Ecto neural progenitor cell (in vitro differentiated cells): ENCODE measurements at regions not wholly inside any gene's neighbourhood (a gene's known extent, or its start where the extent isn't known, plus 50 kb on each side); places are given as distances from the start of the nearest gene placed in this dataset.

Experiments used
- DNase-seq: peaks from one replicate; pipeline ENCODE4 v3.0.0-alpha.2; 2018; ENCODE audit warnings: low spot score

GRCh38 chr16:51085271-51085670 lies 65.8 kb downstream of the SALL1 start:
- no peak for DNase-seq

- DNase-seq = no peak
Observed at GRCh38 chr16:51084074-51084928, 66.8 kb downstream of the SALL1 start.

GRCh38 chr16:51072591-51072990 lies 78.5 kb downstream of the SALL1 start:
- DNase-seq = no peak

- DNase-seq = no peak
Observed at GRCh38 chr16:51071326-51071725, 79.7 kb downstream of the SALL1 start.

- DNase-seq = no peak
Observed at GRCh38 chr16:51067352-51067751, 83.7 kb downstream of the SALL1 start.

- DNase-seq = no peak
Observed at GRCh38 chr16:51062039-51062438, 89.0 kb downstream of the SALL1 start.

GRCh38 chr16:51061328-51061727 lies 89.7 kb downstream of the SALL1 start:
- no peak for DNase-seq

- no peak for DNase-seq
Observed at GRCh38 chr16:51057969-51058337, 93.1 kb downstream of the SALL1 start.

GRCh38 chr16:51057102-51057793 lies 93.8 kb downstream of the SALL1 start:
- DNase-seq = no peak

- DNase-seq = no peak
Observed at GRCh38 chr16:51056331-51056730, 94.7 kb downstream of the SALL1 start.

- DNase-seq = no peak
Observed at GRCh38 chr16:51055434-51055833, 95.6 kb downstream of the SALL1 start.

GRCh38 chr16:51053775-51054174 lies 97.3 kb downstream of the SALL1 start:
- DNase-seq = no peak

GRCh38 chr16:51051671-51052070 lies 99.4 kb downstream of the SALL1 start:
- no peak for DNase-seq

GRCh38 chr16:51050377-51050706 lies 100.7 kb downstream of the SALL1 start:
- DNase-seq = no peak

GRCh38 chr16:51049678-51050376 lies 101.2 kb downstream of the SALL1 start:
- no peak for DNase-seq

GRCh38 chr16:51049276-51049675 lies 101.8 kb downstream of the SALL1 start:
- DNase-seq = no peak

GRCh38 chr16:51048544-51048943 lies 102.5 kb downstream of the SALL1 start:
- no peak for DNase-seq

- DNase-seq = no peak
Observed at GRCh38 chr16:51045794-51046193, 105.3 kb downstream of the SALL1 start.

GRCh38 chr16:51045186-51045585 lies 105.9 kb downstream of the SALL1 start:
- DNase-seq = no peak

GRCh38 chr16:51041546-51041945 lies 109.5 kb downstream of the SALL1 start:
- no peak for DNase-seq

- no peak for DNase-seq
Observed at GRCh38 chr16:51040637-51041036, 110.4 kb downstream of the SALL1 start.

GRCh38 chr16:51039638-51040331 lies 111.3 kb downstream of the SALL1 start:
- DNase-seq = peak; percentile 29
